SHP77 (cell line): ENCODE measurements at regions not wholly inside any gene's neighbourhood (a gene's known extent, or its start where the extent isn't known, plus 50 kb on each side); places are given as distances from the start of the nearest gene placed in this dataset.
"Not testable (repeated sequence)": the region's sequence is repeated elsewhere in the genome, so short reads cannot be mapped to it uniquely, and the experiment has no call there.

Experiments
- DNase-seq, 2 experiments: peaks; one replicate each; lab custom pipeline; 2025; lab: John Stamatoyannopoulos, UW

DNA sequence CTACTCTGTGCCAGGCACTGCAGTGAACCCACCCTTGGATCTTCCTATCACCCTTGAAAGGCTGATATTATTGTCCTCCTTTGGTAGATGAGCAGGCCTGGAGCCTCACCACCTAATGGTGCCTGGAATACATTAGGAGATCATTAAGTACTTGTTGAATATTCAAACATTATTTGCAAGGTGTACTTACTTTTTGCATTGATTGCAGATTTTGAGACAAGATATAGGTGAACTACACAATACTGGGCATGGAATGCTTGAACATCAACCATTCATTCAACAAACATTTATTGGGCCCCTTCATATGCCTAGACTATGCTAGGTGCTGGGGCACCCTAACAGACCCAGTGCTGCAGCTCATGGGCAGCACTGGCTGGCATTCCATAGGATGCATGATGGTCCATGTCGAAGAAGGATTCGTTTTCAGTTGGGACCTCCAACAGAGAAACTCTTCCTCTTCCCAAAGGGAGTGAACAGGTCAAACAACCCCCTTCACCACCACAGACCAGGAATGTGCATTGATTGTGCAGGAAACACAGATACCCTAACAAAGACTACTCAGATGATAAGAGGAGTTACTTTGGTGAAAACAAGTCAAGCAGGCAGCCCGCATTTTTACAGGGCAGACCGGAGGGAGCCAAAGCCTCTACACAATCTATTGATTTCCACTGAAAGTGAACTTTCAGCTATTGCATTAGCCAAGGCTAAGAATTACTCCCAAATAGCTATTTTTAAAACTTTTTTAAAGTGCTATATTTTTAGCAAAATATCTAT is 149.6 kb upstream of the SH3BP4 start:
- DNase-seq: no peak

GRCh38 chr2:234797566-234798250 is 154.1 kb upstream of the SH3BP4 start:
- DNase-seq: no peak

- DNase-seq: peak; percentile 11 to 40
Observed at GRCh38 chr2:234796045-234796591, 155.7 kb upstream of the SH3BP4 start.

DNA sequence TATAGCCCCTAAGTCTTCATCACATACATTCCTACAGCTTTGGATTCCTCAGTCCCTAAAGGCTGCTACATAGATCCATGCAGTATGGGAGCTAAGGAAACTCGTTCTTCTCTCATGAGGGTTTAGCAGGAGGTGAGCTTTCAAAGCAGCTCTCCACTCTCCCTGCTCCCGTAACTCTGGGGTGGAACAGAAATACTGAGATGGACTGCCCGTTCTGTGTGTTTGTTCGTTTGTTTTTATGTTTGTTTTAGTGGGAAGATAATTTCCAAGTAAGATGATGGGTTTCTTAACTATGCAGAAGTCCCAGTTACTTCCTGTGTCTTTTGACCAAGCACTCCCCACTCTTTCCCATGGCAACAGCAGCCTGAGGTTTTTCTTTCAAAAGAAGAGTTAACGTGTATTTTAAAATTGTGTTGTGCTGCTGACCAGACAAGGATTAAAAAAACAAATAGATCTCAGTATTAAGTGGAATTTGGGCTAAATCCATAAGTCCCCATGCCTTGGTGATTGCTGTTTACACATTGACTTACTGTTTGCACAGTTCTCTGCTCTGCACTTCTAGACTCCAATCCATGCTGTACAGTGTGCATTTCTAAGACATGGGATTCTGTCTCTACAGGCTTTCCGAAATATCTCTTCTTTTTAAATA is 156.4 kb upstream of the SH3BP4 start:
- no peak for DNase-seq

GRCh38 chr2:234794866-234795265 is 157.0 kb upstream of the SH3BP4 start:
- no peak for DNase-seq

DNA sequence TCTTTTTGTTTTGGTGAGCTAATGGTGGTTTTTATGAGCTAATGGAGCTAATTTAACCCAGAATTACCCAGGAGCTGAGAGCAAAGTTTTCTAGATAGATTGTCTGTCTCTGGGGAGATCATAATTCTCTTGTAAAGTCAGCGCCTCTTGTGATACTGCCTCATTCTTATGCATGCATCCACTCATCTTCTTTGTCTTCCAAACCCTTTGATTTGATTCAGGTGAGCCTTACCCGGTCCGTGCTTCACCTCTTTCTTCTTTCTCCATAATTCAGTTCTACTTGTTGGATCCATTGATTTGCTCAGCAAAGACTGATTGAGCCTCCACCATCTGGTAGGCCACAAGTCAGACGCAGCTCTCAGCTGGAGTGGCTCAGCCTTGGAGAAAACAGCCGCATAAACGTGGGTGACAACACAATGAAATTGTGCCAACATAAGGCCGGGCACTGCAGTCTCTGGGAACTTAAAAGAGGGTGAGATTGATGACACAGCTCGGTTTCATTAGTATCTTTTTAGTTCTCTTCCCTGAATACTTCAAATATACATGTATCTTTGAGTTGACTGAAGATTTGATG is 158.5 kb upstream of the SH3BP4 start:
- no peak for DNase-seq

- no peak for DNase-seq
Observed at GRCh38 chr2:234792621-234793022, 159.2 kb upstream of the SH3BP4 start.

DNA sequence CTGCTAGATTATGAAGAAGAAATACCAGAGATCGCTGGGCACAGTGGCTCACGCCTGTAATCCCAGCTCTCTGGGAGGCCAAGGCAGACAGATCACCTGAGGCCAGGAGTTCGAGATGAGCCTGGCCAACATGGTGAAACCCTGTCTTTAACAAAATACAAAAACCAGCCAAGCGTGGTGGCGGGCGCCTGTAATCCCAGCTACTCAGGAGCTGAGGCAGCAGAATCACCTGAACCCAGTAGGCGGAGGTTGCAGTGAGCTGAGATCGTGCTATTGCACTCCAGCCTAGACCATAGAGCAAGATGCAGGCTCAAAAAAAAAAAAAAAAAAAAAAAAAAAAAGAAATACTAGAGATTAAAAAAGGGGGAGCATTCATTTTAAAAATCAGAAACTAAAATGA is 159.7 kb upstream of the SH3BP4 start:
- not testable (repeated sequence) for DNase-seq

DNA sequence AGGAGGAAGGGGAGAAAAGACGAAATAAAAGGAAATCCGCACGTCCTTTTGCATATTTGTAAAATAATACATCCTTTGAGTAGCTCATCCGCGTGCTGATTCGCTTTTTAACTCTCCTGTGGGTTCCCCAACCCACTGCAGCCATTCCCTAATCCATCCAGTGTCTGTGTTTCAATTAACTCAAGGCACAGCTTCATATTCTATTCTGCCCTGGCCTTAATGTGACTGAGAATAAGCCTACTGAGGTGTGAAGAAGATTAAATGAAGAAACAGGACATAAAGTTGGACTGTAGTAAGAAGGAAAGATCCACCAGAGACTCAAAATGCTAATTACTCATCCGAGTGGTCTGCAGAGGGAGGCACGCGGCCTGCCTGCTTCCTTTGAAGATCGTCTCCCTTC is 161.4 kb upstream of the SH3BP4 start:
- DNase-seq: no peak

- DNase-seq: no peak
Observed at GRCh38 chr2:234789556-234790325, 162.1 kb upstream of the SH3BP4 start.

- DNase-seq: no peak
Observed at GRCh38 chr2:234788841-234789240, 163.0 kb upstream of the SH3BP4 start.

DNA sequence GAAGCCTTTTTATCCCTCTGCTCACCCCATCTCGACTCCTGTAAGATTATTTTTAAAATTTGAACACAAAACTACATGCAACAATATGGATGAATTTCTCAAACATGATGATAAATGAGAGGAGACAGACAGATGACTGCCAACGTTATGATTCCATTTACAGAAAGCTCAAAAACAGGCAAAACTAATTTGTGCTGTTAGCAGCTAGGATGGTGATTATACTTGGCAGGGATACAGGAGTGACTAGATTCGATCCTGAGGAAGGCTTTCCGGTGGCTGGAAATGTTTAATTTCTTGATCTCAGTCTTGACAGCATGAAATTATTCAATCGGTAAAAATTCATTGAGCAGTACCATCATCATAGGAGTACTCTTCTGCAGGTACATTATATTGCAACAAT is 163.4 kb upstream of the SH3BP4 start:
- no peak for DNase-seq

- no peak for DNase-seq
Observed at GRCh38 chr2:234787114-234787513, 164.7 kb upstream of the SH3BP4 start.

GRCh38 chr2:234773764-234774409 is 177.9 kb upstream of the SH3BP4 start:
- DNase-seq: no peak

- no peak for DNase-seq
Observed at GRCh38 chr2:234773129-234773528, 178.7 kb upstream of the SH3BP4 start.

GRCh38 chr2:234772733-234773060 is 179.1 kb upstream of the SH3BP4 start:
- no peak for DNase-seq

DNA sequence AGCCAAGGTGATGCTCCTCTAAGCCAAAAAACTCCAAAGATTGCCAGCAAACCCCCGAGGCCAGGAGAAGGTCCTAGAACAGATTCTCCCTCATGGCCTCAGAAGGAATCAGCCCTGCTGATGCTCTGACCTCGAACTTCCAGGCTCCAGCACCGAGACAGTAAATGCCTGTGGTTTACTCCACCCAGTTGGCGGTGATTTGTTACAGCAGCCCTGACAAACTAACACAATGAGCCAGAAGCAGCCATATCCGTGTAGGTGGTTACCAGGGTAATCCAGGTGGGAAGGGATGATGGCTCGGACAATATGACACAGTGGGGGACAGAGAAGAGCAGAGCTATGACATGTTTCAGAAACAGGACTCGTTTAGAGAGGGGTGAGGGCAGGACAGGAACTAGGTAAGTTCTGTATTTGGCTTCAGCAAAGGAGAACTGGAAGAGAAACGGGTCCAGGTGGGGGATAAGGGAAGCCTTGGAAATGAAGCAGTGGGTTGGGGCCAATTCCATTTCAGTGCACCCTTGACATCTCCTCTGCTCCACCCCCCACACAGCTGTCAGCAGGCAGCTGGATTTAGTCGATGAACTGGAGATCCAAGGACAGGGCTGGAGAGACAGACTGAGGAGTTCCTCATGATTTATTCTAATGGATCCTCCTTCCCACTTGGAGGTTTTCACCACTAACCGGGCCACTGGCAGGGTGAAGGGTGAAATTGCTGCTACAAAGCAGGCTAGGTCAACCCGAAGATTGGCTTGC is 179.7 kb upstream of the SH3BP4 start:
- DNase-seq: no peak

- DNase-seq: no peak
Observed at GRCh38 chr2:234771176-234771575, 180.6 kb upstream of the SH3BP4 start.

DNA sequence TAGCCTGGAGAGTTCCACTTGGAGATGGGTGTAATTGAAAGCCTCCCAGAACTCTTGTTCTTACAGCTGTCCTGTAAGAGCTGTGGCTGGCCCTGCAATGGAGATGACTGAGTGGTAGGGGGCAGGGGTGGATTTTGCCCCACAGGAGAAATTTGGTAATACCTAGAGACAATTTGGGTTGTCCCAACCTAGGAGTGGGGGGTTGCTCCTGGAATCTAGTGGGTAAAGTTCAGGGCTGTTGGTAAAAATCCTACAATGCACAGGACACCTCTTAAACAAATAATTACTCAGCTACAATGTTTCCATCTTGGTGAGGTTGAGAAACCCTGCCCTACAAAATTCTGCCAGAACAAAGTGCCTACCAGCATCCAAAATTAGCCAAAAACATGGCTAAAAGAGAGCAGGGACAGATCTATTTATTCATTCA is 181.1 kb upstream of the SH3BP4 start:
- DNase-seq: no peak

GRCh38 chr2:234770031-234770506 is 181.7 kb upstream of the SH3BP4 start:
- DNase-seq: peak in 1 of 2 experiments; percentile 10
